ENCODE measurements at regions not wholly inside any gene's neighbourhood (a gene's known extent, or its start where the extent isn't known, plus 50 kb on each side); places are given as distances from the start of the nearest gene placed in this dataset.
A peak's percentile ranks its signal among the peaks of the same experiment; 100 is the strongest.
"Not testable (repeated sequence)": the region's sequence is repeated elsewhere in the genome, so short reads cannot be mapped to it uniquely, and the experiment has no call there.

DNA sequence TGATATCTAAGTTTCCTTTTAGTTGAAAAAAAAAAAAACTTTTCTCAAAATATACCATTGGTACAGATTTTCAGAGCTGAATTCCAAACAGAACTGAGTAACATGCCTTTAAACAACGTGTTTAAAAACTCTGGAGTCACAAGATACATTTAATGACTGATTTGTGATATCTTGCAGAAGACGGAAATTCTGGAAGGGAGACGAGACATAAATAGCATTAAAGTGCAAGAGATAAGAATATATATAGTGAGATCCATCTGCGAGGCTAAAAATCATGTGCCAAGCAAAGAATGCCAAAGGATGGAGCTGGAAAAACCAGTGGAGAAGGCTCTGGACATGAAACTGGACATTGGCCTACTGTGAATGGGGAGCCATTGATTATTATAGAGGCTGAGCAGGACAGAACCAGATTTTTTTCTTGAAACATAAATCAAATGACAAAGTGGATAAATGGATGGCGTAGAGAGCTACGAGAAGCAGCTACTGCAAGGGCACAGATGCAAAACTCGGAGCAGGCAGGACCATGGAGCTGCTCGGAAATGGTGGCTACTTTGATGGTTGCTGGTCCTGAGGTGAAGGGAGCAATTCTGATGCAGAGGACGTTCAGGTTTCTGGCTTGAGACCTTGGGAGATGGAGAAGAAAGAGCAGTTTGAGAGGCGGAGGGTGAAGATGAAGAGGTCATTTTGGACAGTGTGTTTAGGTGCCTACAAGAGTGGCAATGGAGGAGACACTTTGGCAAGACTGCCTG is 88.8 kb downstream of the CPN2 start:
- no peak for TF ChIP-seq CTCF (IDR thresholded peaks at IDR 0.05)
- no peaks in the 10 kb centered on the region for H3K36me3 Mint-ChIP-seq (ENCODE audit: low read depth)
- peaks cover 8% of the 10 kb centered on the region for H3K4me1 Mint-ChIP-seq (ENCODE audit: low read depth)
- DNase-seq: no peak
- no peak overlapping the region for H3K4me3 Mint-ChIP-seq
- H3K27me3 Mint-ChIP-seq (ENCODE audit: insufficient read depth): peaks cover 28% of the 10 kb centered on the region
- H3K9me3 Mint-ChIP-seq: peaks cover 4% of the 10 kb centered on the region; the same call in 1 of the 2 replicates
- no peak overlapping the region for H3K27ac Mint-ChIP-seq

DNA sequence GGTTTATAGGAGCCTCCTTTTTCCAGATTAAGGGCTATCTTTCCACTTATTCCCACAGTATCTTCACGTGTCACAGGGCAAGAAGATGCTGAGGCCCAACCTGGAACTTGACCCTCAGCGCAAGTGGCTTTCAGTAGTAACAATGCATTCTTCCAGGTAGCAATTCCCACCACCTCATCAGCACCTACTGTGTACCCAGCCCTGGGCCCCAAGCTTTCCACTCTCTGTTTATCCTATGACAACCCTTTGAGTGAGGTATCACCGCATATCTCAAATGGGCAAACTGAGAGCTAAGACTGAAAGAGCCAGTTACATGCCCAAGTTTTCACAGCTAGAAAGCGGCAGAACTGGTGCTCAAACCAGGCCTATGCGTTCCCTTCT is 88.2 kb downstream of the CPN2 start:
- no peak for DNase-seq
- Mint-ChIP-seq H3K4me1 (ENCODE audit: low read depth) (peaks cover 8% of the 10 kb centered on the region), H3K27me3 (ENCODE audit: insufficient read depth) (peaks cover 28% of the 10 kb centered on the region), H3K4me3 (no peak overlapping the region), H3K36me3 (ENCODE audit: low read depth) (no peaks in the 10 kb centered on the region), H3K9me3 (peaks cover 4% of the 10 kb centered on the region; the same call in 1 of the 2 replicates), H3K27ac (no peak overlapping the region)
- no peak for TF ChIP-seq CTCF (IDR thresholded peaks at IDR 0.05)

DNA sequence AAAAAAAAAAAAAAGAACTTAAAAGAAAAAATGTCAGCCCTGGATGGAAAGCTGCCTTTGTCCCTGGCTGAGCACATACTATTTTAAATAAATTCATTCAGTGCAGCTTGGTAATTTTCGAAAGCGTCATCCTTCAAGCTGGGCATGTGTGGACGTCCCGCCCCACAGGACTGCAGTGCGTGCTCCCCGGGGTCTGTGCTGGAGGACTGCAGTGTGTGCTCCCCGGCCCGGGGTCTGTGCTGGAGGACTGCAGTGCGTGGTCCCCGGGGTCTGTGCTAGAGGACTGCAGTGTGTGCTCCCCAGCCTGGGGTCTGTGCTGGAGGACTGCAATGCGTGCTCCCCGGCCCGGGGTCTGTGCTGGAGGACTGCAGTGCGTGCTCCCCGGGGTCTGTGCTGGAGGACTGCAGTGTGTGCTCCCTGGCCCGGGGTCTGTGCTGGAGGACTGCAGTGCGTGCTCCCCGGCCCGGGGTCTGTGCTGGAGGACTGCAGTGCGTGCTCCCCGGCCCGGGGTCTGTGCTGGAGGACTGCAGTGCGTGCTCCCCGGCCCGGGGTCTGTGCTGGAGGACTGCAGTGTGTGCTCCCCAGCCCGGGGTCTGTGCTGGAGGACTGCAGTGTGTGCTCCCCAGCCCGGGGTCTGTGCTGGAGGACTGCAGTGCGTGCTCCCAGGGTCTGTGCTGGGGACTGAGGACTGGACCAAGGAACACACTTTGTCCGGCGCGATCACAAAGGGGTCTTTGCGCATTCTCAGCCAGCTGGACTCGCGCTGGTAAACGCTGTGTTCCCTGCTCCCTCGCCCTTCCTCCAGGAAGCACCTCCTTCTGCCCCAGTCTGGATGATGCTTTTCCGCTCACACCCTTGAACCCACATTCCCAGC is 86.3 kb downstream of the CPN2 start:
- H3K4me1 Mint-ChIP-seq (ENCODE audit: low read depth); H3K27ac Mint-ChIP-seq: not testable (repeated sequence)
- peak overlapping the region; percentile 10; the same call in 1 of the 2 replicates for H3K4me3 Mint-ChIP-seq

DNA sequence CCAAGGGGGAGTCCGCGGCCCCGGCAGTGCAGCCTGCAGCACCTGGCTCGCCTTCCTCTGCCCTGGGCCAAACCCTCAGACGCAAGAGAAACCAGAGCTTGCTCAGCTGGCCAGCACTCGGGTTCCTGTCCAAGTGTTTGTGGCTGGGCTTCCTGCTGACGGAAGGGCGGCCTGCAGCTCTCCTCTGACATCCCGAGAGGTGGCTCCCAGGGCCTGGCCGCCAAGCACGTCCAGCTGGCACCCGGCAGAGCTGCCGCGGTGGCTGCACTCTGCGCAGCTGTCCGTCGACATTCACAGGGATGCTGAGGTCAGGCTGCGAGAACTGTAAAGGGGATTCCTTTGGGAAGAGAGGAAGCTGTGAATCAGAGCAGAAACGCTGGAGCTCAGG is 85.6 kb downstream of the CPN2 start:
- no peak for TF ChIP-seq CTCF (IDR thresholded peaks at IDR 0.05)
- Mint-ChIP-seq H3K27me3 (ENCODE audit: insufficient read depth) (peaks cover 29% of the 10 kb centered on the region), H3K27ac (no peak overlapping the region), H3K9me3 (no peaks in the 10 kb centered on the region), H3K36me3 (ENCODE audit: low read depth) (no peaks in the 10 kb centered on the region), H3K4me3 (peak overlapping the region; percentile 10; the same call in 1 of the 2 replicates), H3K4me1 (ENCODE audit: low read depth) (peaks cover 8% of the 10 kb centered on the region)
- DNase-seq: peak; percentile 26

More for the DNA sequence above, 86.3 kb downstream of the CPN2 start:
- H3K27me3 Mint-ChIP-seq (ENCODE audit: insufficient read depth): peaks cover 31% of the 10 kb centered on the region
- not testable (repeated sequence) for DNase-seq; H3K9me3 Mint-ChIP-seq; H3K36me3 Mint-ChIP-seq (ENCODE audit: low read depth)

DNA sequence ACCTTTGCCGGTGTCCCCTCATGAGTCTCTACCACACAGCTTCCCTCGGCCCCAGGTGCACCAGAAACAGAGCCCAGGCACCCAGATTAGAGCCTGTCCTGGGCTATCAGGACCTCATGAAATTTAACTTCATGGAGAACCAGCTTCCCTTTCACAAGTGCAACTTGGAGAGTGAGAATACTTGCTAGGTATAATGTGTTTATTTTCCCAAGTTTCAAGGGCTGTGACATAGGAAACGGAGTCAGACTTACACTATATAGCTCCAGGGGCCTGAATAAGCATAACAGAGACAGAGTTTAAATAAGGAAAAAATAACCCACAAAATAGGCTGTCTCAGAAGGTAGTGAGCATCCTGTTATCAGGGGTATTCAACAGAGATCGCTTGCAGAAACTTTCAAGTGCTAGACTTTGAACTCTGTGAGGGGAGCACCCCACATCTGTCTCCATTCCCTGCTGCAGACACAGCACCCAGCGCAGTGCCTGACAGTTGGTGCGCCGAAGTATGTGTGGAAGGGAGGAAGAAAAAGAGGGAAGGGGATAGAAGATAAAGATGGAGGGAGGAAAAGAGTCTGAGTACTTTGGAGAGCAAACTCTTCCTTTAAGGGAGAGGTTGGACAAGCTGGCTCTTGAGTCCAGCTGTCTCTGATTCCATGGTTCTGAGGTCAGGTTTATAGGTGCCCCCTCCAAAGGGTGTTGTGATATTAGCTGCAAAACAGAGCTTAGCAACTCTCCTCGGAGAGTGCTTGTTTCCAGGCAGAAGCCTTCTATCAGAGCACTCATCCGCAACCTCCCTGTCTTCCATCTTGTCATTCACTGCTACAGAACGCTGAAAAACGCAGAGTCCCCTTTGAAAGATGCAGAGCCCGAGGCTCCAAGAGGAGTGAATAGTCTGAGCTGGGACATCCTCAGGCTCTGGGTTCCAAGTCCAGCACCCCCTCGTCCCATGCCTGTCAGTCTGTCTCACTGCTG is 84.8 kb downstream of the CPN2 start:
- Mint-ChIP-seq H3K9me3 (no peaks in the 10 kb centered on the region), H3K4me3 (no peak overlapping the region), H3K27ac (no peak overlapping the region), H3K36me3 (ENCODE audit: low read depth) (no peaks in the 10 kb centered on the region), H3K4me1 (ENCODE audit: low read depth) (peaks cover 8% of the 10 kb centered on the region), H3K27me3 (ENCODE audit: insufficient read depth) (peaks cover 28% of the 10 kb centered on the region)
- no peak for DNase-seq
- TF ChIP-seq CTCF (IDR thresholded peaks at IDR 0.05): no peak
